SK-N-SH treated with all-trans-retinoic acid at 6 μM for 48 hours (cell line): ENCODE measurements at regions not wholly inside any gene's neighbourhood (a gene's known extent, or its start where the extent isn't known, plus 50 kb on each side); places are given as distances from the start of the nearest gene placed in this dataset.

Experiments used
- ATAC-seq: fragments of 200-7000 bp; cut with Tn5 transposase; 3 replicates; pipeline ENCODE4 v1.9.1; 2020; ENCODE audit warnings: mild to moderate bottlenecking, moderate library complexity
- ARNTL ChIP-seq: fragments of 450-650 bp; formaldehyde crosslinking; IDR thresholded peaks from 2 replicates; pipeline ENCODE4 v1.5.0; 2020; ENCODE audit warnings: low read depth, mild to moderate bottlenecking, moderate library complexity, borderline replicate concordance
- BACH2 ChIP-seq: fragments of 250-450 bp; sonication (Bioruptor Pico); IDR thresholded peaks from 2 replicates; pipeline ENCODE4 v1.9.0; 2021; ENCODE audit warnings: mild to moderate bottlenecking, borderline replicate concordance
- CSDC2 ChIP-seq: fragments of 250-450 bp; sonication (Bioruptor Pico); IDR thresholded peaks from 2 replicates; pipeline ENCODE4 v1.5.0; 2020; ENCODE audit warnings: mild to moderate bottlenecking, moderate library complexity
- ESRRG ChIP-seq: fragments of 250-450 bp; sonication (Bioruptor Pico); IDR thresholded peaks from 2 replicates; pipeline ENCODE4 v1.6.1; 2021; ENCODE audit warnings: mild to moderate bottlenecking
- GLIS3 ChIP-seq: fragments of 250-450 bp; sonication (Bioruptor Pico); IDR thresholded peaks from 2 replicates; pipeline ENCODE4 v1.5.0; 2020; ENCODE audit warnings: mild to moderate bottlenecking, moderate library complexity
- ISL1 ChIP-seq: fragments of 250-450 bp; sonication (Bioruptor Pico); IDR thresholded peaks from 2 replicates; pipeline ENCODE4 v2.1.2; 2022; ENCODE audit warnings: mild to moderate bottlenecking, moderate library complexity
- OSR1 ChIP-seq: fragments of 250-450 bp; sonication (Bioruptor Pico); IDR thresholded peaks from 2 replicates; pipeline ENCODE4 v1.8.0; 2022; ENCODE audit warnings: moderate library complexity, mild to moderate bottlenecking, inconsistent platforms
- PPARA ChIP-seq: fragments of 250-450 bp; sonication (Bioruptor Pico); IDR thresholded peaks from 2 replicates; pipeline ENCODE4 v1.5.0; 2020; ENCODE audit warnings: mild to moderate bottlenecking, borderline replicate concordance
- RARB ChIP-seq: fragments of 250-450 bp; sonication (Bioruptor Pico); IDR thresholded peaks from 2 replicates; pipeline ENCODE4 v1.8.0; 2021; ENCODE audit warnings: mild to moderate bottlenecking, moderate library complexity
- SNAI2 ChIP-seq: fragments of 250-450 bp; sonication (Bioruptor Pico); IDR thresholded peaks from 2 replicates; pipeline ENCODE4 v1.5.0; 2020; ENCODE audit warnings: mild to moderate bottlenecking, moderate library complexity
- TCF4 ChIP-seq: fragments of 250-450 bp; sonication (Bioruptor Pico); IDR thresholded peaks from 2 replicates; pipeline ENCODE4 v1.8.0; 2021; ENCODE audit warnings: mild to moderate bottlenecking, moderate library complexity, borderline replicate concordance
- TOX ChIP-seq: fragments of 250-450 bp; sonication (Bioruptor Pico); IDR thresholded peaks from 2 replicates; pipeline ENCODE4 v1.8.0; 2021; ENCODE audit warnings: mild to moderate bottlenecking, moderate library complexity, borderline replicate concordance
- ZC3H10 ChIP-seq: fragments of 250-450 bp; sonication (Bioruptor Pico); IDR thresholded peaks from 2 replicates; pipeline ENCODE4 v1.5.1; 2021; ENCODE audit warnings: mild to moderate bottlenecking, moderate library complexity
- ZFP3 ChIP-seq: fragments of 250-450 bp; sonication (Bioruptor Pico); IDR thresholded peaks from 2 replicates; pipeline ENCODE4 v1.5.0; 2020; ENCODE audit warnings: mild to moderate bottlenecking, moderate library complexity
- ZFP30 ChIP-seq: fragments of 450-650 bp; formaldehyde crosslinking; IDR thresholded peaks from 2 replicates; pipeline ENCODE4 v1.5.0; 2022; ENCODE audit warnings: mild to moderate bottlenecking, moderate library complexity
- ZNF565 ChIP-seq: fragments of 450-650 bp; formaldehyde crosslinking; conservative IDR thresholded peaks from 2 replicates; pipeline ENCODE4 v1.5.0; 2020; ENCODE audit warnings: low read depth, mild to moderate bottlenecking, moderate library complexity
- ZNF70 ChIP-seq: fragments of 450-650 bp; formaldehyde crosslinking; IDR thresholded peaks from 2 replicates; pipeline ENCODE4 v1.5.0; 2020; ENCODE audit warnings: mild to moderate bottlenecking, moderate library complexity
- ZNF8 ChIP-seq: fragments of 450-650 bp; formaldehyde crosslinking; IDR thresholded peaks from 2 replicates; pipeline ENCODE4 v1.5.0; 2020; ENCODE audit warnings: mild to moderate bottlenecking, moderate library complexity
- TF ChIP-seq, protein P1 (sequence below): fragments of 250-450 bp; sonication (Bioruptor Pico); IDR thresholded peaks from 2 replicates; pipeline ENCODE4 v1.5.1; 2021; ENCODE audit warnings: mild to moderate bottlenecking, moderate library complexity
- TF ChIP-seq, protein P2 (sequence below): fragments of 250-450 bp; sonication (Bioruptor Pico); IDR thresholded peaks from 2 replicates; pipeline ENCODE4 v1.8.0; 2020; ENCODE audit warnings: mild to moderate bottlenecking, moderate library complexity, borderline replicate concordance
- TF ChIP-seq, protein P3 (sequence below): fragments of 250-450 bp; sonication (Bioruptor Pico); IDR thresholded peaks from 2 replicates; pipeline ENCODE4 v1.5.1; 2020; ENCODE audit warnings: low read depth, mild to moderate bottlenecking, moderate library complexity
- TF ChIP-seq, protein P4 (sequence below): fragments of 250-450 bp; sonication (Bioruptor Pico); IDR thresholded peaks from 2 replicates; pipeline ENCODE4 v1.8.0; 2021; ENCODE audit warnings: low read depth, mild to moderate bottlenecking, moderate library complexity, borderline replicate concordance

DNA sequence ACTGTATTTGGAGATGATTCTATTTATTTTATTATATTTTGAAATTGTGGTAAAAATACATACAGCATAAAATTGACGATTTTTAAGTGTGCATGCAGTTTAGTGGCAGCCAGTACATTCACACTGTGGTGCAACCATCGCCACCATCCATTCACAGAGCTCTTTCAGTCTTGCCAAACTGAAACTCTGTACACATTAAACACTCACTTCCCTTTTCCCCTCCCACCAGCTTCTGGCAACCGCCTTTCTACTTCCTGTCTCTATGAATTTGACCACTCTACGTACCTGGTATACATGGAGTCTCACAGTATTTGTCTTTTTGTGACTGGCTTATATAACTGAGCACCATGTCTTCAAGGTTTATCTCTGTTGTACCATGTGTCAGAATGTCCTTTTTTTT lies 303.3 kb upstream of the ATP10A start:
- no peak for ATAC-seq
- TF ChIP-seq SNAI2 (CRISPR knock-in tag): no peak
- TF ChIP-seq ESRRG (CRISPR knock-in tag): no peak
- no peak for TF ChIP-seq ZNF8
- TF ChIP-seq, protein P1, sequence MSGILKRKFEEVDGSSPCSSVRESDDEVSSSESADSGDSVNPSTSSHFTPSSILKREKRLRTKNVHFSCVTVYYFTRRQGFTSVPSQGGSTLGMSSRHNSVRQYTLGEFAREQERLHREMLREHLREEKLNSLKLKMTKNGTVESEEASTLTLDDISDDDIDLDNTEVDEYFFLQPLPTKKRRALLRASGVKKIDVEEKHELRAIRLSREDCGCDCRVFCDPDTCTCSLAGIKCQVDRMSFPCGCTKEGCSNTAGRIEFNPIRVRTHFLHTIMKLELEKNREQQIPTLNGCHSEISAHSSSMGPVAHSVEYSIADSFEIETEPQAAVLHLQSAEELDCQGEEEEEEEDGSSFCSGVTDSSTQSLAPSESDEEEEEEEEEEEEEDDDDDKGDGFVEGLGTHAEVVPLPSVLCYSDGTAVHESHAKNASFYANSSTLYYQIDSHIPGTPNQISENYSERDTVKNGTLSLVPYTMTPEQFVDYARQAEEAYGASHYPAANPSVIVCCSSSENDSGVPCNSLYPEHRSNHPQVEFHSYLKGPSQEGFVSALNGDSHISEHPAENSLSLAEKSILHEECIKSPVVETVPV (CRISPR knock-in tag): no peak
- no peak for TF ChIP-seq ZNF565 (CRISPR knock-in tag)
- TF ChIP-seq PPARA (CRISPR knock-in tag): no peak
- no peak for TF ChIP-seq BACH2 (CRISPR knock-in tag)
- no peak for TF ChIP-seq ZFP3
- TF ChIP-seq, protein P2, sequence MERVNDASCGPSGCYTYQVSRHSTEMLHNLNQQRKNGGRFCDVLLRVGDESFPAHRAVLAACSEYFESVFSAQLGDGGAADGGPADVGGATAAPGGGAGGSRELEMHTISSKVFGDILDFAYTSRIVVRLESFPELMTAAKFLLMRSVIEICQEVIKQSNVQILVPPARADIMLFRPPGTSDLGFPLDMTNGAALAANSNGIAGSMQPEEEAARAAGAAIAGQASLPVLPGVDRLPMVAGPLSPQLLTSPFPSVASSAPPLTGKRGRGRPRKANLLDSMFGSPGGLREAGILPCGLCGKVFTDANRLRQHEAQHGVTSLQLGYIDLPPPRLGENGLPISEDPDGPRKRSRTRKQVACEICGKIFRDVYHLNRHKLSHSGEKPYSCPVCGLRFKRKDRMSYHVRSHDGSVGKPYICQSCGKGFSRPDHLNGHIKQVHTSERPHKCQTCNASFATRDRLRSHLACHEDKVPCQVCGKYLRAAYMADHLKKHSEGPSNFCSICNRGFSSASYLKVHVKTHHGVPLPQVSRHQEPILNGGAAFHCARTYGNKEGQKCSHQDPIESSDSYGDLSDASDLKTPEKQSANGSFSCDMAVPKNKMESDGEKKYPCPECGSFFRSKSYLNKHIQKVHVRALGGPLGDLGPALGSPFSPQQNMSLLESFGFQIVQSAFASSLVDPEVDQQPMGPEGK (CRISPR knock-in tag): no peak
- TF ChIP-seq TOX (CRISPR knock-in tag): no peak
- TF ChIP-seq GLIS3 (CRISPR knock-in tag): no peak
- TF ChIP-seq CSDC2 (CRISPR knock-in tag): no peak
- no peak for TF ChIP-seq ARNTL (CRISPR knock-in tag)
- TF ChIP-seq, protein P3, sequence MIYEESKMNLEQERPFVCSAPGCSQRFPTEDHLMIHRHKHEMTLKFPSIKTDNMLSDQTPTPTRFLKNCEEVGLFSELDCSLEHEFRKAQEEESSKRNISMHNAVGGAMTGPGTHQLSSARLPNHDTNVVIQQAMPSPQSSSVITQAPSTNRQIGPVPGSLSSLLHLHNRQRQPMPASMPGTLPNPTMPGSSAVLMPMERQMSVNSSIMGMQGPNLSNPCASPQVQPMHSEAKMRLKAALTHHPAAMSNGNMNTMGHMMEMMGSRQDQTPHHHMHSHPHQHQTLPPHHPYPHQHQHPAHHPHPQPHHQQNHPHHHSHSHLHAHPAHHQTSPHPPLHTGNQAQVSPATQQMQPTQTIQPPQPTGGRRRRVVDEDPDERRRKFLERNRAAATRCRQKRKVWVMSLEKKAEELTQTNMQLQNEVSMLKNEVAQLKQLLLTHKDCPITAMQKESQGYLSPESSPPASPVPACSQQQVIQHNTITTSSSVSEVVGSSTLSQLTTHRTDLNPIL (CRISPR knock-in tag): no peak
- TF ChIP-seq TCF4 (CRISPR knock-in tag): no peak
- no peak for TF ChIP-seq ISL1 (CRISPR knock-in tag)

DNA sequence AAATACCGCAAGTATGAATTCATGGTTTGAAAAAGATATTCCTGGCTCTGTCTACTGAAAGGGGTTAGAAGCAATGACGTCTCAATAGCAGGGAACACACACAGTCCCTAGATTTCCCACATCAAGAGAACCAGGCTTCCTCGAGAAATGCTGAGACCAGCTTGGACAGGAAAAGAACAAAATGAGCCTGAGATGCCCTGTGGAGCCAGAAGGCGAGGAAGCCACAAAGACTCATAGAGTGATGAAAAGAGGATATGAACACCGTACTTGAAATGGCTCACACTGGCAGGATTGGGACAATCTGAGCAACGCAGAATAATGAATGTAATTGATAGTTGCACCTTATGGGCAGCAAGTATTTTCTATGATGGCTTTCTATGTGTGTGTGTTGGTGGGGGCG lies 302.4 kb upstream of the ATP10A start:
- TF ChIP-seq ZNF565 (CRISPR knock-in tag) (no peak), CSDC2 (CRISPR knock-in tag) (no peak), ZFP30 (CRISPR knock-in tag) (no peak), RARB (CRISPR knock-in tag) (no peak), ESRRG (CRISPR knock-in tag) (no peak), GLIS3 (CRISPR knock-in tag) (no peak), OSR1 (CRISPR knock-in tag) (no peak), ZNF8 (no peak), PPARA (CRISPR knock-in tag) (no peak), TOX (CRISPR knock-in tag) (no peak), ZNF70 (CRISPR knock-in tag) (no peak), ZC3H10 (CRISPR knock-in tag) (no peak), SNAI2 (CRISPR knock-in tag) (no peak), ZFP3 (no peak), TCF4 (CRISPR knock-in tag) (no peak), ISL1 (CRISPR knock-in tag) (no peak)
- TF ChIP-seq, protein P4, sequence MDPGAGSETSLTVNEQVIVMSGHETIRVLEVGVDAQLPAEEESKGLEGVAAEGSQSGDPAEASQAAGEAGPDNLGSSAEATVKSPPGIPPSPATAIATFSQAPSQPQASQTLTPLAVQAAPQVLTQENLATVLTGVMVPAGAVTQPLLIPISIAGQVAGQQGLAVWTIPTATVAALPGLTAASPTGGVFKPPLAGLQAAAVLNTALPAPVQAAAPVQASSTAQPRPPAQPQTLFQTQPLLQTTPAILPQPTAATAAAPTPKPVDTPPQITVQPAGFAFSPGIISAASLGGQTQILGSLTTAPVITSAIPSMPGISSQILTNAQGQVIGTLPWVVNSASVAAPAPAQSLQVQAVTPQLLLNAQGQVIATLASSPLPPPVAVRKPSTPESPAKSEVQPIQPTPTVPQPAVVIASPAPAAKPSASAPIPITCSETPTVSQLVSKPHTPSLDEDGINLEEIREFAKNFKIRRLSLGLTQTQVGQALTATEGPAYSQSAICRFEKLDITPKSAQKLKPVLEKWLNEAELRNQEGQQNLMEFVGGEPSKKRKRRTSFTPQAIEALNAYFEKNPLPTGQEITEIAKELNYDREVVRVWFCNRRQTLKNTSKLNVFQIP (CRISPR knock-in tag): no peak
- TF ChIP-seq, protein P1 (CRISPR knock-in tag): no peak
- TF ChIP-seq, protein P2 (CRISPR knock-in tag): no peak
- no peak for ATAC-seq
